ENCODE measurements at regions not wholly inside any gene's neighbourhood (a gene's known extent, or its start where the extent isn't known, plus 50 kb on each side); places are given as distances from the start of the nearest gene placed in this dataset.
"Not testable (repeated sequence)": the region's sequence is repeated elsewhere in the genome, so short reads cannot be mapped to it uniquely, and the experiment has no call there.

DNA sequence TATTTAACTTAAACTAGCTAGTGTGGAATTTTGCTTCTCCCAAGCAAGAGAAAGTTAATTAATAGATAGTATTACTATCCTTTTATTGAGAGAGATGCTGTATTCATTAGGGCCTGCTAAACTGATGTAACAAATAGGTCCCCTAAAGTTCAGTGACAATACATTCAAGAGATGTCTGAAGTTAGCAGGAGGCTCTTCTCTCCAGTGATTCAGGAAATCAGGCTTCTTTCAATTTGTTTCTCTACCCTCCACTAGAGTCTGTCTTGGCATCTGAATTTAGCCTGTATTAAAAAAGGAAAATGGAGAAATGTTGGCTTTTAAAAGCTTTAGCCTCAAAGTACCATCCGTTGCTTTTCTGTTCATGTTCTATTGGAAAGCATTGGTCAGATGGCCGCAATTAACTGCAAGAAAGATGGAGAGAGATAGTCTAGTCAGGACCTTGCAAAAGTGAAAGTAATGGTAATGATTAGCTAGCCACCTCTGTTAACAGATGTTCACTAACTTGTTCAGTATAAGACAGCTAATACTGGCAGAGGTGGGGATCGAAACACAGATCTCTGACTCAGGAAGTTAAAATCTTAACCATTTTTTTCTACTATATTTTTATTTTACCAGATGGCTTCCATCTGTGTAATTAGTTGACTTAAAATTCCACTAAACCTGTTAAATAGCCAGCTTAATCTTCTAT is 786.8 kb downstream of the TMTC2 start:
- DNase-seq (ENCODE audit: low read depth in 2 of 2) = no peak

DNA sequence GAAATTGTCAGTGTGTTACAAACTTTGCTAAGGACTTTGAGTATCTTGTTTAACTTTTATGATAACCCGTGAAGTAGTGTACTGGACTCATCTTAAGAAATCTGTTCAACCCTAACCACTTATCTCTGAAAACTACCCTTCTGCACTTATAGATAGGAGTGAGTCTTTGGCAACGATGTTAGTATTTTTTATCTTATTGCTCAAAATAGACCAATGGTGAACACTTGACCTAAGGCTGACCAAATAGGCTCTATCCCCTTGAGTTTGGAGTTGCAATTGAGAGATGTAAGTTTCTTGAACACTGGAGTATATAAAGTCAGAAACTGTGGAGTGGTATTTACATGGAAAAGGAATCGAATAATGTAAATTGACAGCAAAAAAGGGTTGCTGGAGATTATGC is 786.1 kb downstream of the TMTC2 start:
- no peak for DNase-seq (ENCODE audit: low read depth in 2 of 2)

DNA sequence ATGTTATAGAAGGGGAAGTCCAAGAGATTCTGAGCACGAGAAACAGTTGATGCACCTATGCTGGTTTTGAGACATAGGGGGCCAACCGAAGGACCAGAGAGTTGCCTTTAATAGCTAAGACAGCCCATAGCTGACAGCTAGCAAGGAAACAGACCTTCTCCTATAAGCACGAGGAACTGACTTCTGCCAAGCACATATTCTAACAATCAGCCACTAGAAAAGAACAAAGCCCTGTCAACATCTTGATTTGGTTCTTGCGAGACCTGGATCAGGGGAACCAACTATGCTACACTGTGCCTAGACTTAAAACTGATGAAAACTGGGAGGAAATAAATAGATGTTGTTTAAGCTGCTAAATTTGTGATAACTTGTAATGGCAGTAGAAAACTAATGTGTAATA is 785.6 kb downstream of the TMTC2 start:
- DNase-seq (ENCODE audit: low read depth in 2 of 2) = no peak

DNA sequence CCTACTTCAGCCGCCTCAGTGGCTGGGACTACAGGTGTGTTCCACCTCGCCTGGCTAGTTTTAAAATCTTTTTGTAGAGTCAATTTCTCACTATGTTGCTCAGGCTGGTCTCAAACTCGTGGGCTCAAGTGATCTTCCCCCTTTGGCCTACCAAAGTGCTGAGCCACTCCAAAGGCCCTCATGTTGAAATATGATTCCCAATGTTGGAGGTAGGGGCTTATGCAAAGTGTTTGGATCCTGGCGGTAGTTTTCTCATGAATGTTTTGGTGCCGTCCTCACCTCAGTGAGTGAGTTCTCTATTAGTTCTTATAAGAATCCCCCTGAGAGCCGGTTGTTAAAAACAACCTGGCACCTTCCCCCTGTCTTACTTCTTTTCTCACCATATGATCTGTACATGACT is 784.6 kb downstream of the TMTC2 start:
- DNase-seq (ENCODE audit: low read depth in 2 of 2) = no peak

DNA sequence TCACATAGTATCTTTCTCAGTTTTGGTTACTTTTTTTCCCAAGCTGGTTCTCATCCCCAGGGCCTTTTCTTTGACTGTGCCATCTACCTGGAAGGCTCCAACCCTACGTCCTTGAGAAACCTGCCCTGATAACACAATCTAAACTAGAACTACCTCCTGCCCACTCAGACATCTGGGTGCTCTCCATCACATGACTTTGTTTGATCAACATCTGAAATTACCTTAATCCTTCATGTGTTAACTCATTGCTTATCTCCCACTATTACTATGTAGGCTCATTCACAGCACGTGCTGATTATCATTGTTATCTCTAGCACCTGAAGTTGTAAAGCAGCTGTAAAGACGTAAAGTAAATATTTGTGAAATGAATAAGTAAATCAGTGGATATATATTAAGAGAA is 784.0 kb downstream of the TMTC2 start:
- DNase-seq (ENCODE audit: low read depth in 2 of 2) = no peak

DNA sequence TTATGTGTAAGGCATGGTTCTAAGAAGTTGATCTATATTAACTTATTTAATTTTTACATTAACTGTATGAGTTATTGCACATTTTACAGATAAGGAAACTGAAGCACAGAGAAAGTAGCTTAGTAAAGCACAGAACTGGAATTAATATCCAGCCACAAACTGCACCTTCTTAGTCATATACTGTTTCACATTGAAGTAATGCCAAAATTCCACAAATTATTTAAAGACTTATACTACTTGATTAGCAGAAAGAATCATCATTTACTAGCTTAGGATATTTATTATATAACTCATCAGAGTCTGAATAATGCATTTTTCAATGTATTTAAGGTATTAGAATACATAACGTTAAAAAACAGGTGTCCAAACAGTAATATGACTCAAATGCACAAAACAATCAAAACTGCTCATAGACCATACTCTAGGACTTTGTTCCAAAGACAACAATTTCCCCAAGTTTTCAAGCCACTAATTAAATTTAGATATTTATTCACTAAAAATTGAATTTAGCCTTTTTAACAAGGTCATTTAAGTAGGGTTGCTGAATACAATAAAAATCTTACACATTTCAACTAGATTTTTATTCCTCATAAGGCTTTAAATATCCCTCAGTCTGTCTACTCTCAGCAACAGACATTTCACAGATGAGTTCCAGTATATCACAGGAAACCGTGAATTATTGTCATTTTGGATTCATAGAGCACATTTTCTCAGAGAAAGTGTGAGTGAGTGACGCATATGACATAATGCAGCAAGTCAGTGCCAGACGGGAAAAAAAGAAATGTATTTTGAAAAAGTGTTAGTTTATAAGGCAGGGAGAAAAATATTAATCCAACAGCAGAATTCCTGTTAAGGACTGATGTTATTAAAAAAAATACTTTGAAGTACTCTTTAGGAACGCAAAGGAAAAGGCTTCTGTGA is 782.5 kb downstream of the TMTC2 start:
- no peak for DNase-seq (ENCODE audit: low read depth in 2 of 2)

DNA sequence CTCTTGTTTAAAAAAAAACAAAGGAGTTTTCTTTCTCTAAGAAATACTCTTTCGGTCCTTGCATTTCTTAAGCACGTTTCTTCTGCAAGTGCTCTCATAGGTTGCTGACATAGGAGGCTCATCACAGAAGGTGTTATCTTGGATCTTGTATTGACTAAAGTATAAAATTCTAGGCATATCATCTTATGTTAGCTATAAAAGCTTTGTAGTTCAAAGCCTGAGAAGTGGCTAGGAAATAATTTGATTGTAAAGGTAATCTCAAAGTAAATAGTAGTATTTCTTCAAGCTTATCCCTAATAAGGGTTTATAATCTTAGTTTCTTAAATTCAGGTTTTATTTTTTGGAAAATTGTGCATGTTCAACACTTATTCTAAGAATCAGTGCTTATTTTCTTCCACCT is 778.9 kb downstream of the TMTC2 start:
- DNase-seq (ENCODE audit: low read depth in 2 of 2) = no peak

DNA sequence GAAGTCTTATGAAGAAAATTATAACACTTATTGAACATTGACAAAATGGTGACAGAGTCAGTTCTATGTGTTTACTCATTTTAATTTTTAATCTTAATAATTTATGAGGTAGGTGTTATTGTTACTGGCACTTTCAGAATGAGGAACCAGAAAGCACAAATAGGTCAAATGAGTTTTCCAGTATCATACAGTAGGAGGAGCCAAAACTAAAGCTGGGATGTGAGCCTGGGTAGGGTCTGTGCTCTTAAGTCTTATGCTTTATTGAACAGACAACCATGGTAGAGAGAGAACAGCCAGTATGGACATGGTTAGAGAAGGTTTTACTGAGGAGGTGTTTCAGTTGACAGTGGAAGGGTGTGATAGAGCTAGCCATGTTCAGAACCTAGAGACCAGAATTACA is 775.7 kb downstream of the TMTC2 start:
- no peak for DNase-seq (ENCODE audit: low read depth in 2 of 2)

DNA sequence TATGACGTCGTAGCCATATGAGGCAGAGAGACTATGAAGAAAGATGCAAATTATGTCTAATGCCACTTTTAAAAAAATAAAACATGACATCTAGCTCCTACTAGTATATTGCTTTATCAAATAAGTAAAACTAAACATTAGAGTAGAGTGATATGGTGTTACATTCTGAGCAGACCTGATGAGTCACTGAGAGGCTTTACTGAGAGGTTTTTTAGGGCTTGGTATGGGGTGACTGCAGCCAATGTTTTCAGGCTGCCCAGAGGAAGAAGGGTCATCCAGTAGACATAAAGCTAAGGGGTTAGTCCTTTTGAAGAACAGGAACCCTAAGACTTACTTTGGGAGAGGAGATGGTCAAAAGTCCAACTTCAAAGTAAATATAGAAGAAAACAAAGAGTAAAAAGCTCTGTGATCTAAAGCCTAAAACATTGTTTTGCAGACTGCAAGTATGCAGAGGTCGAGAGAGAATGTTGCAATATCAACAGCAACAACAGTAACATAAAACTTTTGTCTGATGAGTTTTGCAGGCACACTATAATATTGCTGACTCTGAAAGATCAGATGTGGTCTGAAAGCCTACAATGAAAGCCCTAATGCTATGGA is 774.7 kb downstream of the TMTC2 start:
- no peak for DNase-seq (ENCODE audit: low read depth in 2 of 2)

DNA sequence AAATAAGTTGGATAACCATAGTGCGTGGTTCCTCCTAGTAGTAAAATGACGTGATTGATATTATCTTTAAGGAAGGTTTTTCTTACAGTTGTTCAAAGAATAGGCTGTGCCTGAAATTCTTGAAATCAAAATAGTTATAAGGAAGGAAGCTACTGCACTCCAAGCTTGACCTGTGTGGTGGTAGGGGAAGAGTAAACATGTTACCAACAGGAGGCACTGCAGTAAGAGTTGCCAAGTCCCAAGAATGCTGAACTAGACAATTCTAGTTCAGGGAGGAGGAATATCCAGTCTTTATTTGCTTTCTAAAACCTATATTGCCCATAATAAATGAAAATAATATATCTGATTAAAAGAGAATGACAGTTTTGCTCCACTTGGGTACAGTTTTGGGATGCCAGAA is 764.5 kb downstream of the TMTC2 start:
- DNase-seq (ENCODE audit: low read depth in 2 of 2) = no peak

DNA sequence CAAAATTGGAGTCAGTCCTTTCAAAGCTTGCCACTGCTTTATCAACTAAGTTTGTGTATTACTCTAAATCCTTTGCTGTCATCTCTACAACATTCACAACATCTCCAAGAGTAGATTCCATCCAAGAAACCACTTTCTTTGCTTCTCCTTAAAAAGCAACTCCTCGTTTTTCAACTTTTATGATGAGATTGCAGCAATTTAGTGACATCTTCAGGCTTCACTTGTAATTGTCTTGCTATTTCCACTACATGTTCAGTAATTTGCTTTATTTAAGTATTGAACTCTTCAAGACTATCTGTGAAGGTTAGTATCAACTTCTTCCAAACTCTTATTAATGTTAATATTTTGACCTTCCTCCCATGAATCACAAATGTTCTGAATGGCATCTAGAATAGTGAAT is 747.9 kb downstream of the TMTC2 start:
- no peak for DNase-seq (ENCODE audit: low read depth in 2 of 2)

DNA sequence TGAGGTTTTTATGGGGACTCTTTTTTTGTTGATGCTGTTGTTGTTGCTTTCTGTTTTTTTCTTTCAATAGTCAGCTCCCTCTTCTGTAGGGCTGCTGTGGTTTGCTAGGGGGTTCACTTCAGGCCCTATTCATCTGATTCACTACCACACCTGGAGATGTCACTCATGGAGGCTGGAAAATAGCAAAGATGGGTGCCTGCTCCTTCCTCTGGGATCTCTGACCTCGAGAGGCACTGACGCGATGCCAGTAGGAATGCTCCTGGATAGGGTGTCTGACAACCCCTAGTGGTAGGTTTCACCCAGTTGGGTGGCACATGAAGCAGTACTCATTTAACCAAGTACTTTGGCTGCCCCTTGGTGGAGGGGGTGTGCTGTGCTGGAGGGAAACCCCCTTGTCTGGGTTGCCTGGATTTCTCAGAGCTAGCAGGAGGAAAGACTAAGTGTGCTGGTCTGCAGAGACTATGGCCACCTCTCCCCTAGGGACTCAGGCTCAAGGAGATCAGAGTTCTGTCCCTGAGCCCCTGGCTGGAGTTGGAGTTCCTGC is 745.5 kb downstream of the TMTC2 start:
- no peak for DNase-seq (ENCODE audit: low read depth in 2 of 2)

DNA sequence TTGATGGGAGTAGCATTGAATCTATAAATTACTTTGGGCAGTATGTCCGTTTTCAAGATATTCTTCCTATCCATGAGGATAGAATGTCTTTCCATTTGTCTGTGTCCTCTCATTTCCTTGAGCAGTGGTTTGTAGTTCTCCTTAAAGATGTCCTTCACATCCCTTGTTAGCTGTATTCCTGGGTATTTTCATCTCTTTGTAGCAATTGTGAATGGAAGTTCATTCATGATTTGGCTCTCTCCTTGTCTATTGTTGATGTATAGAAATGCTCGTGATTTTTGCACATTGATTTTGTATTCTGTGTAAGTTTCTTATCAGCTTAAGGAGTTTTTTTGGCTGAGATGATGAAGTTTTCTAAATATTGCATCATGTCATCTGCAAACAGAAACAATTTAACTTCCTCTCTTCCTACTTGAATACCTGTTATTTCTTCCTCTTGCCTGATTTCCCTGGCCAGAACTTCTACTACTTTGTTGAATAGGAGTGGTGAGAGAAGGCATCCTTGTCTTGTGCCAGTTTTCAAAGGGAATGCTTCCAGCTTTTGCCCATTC is 741.0 kb downstream of the TMTC2 start:
- DNase-seq (ENCODE audit: low read depth in 2 of 2) = not testable (repeated sequence)

DNA sequence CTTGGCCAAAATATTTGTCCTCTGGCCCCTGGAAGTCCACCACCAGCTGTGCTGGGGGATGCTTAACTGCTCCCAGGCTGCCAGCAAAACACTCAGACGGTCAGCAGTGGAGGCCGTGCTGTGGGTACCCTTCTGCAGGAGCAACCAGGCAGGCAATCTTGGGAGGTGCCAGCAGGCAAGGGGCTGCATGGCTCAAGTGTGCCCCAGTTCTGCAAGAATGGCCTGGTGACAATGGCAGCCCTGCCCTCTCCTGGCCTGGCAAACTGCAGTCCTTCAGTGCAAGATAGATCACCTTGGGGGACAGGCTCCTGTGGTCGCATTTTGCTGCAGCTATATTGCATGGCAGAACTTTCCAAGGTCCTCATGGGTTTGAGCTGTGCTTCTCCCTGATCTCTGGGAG is 728.3 kb downstream of the TMTC2 start:
- no peak for DNase-seq (ENCODE audit: low read depth in 2 of 2)

DNA sequence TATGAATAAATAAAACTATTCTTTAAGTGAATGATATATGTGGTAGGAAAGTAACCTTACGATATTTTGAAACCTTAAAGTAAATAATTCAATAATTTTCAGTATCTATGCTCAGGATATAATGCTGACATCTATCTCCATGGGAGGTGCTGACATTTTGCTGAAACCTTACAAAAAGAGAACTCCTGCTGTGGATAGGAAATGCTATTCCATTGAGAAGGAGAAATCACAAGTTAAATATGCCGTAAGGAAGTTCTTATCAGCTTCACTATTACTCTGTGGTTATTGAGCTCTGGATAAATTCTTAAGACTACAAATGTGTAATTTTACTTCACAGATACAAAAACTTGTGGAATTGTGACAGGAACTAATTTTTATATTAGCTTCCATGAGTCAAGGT is 722.1 kb downstream of the TMTC2 start:
- DNase-seq (ENCODE audit: low read depth in 2 of 2) = no peak

DNA sequence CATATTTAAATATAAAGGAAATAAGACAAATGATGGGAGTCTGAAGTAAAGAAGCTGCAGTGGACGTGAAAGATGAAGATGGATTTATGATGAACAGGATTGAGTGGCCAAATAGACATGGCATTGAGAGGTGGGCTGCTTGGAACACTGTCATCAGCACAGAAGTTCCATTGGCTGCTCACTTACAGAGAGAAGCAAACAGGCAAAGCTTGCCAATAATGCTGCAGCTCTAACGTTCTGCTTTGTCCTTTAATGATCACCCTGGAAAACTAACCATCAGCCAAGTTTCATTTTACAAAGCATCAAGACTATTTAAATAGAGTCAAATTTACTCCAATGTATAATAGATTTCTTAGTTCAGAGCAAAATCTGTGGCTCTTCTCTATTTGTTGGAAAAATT is 721.4 kb downstream of the TMTC2 start:
- no peak for DNase-seq (ENCODE audit: low read depth in 2 of 2)

DNA sequence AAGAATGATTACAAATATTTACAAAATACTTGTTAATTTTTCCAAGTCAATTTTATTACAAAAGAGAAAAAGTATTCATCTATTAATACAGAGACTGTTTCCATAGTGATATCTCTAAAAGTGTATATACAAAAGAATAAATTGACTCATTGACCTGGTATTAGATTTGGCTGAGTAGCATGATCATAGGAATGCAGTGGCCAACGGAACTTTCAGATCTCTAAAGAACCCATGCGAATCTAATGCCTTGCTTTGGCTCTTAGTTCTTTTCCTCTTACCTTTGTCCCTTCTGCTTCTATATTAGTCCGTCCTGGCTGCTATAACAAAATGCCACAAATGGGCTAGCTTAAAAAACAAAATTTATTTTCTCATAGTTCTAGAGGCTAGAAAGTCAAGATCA is 717.8 kb downstream of the TMTC2 start:
- DNase-seq (ENCODE audit: low read depth in 2 of 2) = no peak

DNA sequence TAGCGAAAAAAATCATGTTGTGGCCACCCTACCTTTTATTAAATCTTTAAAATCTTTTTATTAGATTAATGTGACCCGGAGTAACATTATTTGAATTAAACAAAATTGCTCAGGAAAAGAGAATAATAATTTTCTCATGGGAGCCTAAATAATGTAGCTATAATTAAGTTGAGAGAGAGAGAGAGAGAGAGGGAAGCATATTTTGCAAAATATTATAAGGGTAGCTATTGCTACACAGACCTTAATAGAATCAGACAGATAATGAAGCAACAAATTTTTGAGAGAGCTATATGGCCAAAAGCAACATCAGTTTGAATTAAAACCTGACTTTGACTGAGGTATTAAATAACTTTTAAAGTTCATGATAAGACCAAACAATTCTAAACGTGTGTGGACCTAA is 703.5 kb downstream of the TMTC2 start:
- no peak for DNase-seq (ENCODE audit: low read depth in 2 of 2)

DNA sequence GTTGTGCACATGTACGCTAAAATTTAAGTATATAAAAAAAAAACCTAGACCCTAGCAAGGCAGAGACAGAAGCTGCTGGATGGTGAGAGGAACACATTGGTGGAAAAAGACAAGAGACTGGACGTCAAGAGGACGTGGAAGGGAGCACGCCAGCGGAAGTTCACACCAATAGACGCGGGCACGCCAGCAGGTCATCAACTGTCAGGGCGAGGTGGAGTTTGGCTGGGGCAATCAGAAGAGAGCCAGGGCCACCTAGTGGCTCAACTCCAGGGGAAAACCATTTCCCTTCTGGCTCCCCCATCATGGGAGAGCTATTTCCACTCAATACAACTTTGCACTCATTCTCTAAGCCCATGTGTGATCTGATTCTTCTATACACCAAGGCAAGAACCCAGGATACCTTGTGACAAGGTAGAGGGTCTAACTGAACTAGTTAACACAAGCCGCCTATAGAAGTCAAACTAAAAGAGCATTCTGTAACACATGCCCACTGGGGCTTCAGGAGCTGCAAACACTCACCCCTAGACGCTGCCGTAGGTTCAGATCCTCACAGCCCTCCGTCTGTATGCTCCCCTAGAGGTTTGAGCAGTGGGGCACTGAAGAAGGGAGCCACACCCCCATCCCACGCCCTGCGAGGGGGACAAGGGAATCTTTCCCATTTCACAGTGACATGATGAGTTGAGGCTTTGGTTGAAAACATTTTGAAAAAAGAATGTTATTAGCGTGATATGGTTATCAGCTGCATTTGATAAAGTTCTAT is 702.7 kb downstream of the TMTC2 start:
- DNase-seq (ENCODE audit: low read depth in 2 of 2) = no peak

DNA sequence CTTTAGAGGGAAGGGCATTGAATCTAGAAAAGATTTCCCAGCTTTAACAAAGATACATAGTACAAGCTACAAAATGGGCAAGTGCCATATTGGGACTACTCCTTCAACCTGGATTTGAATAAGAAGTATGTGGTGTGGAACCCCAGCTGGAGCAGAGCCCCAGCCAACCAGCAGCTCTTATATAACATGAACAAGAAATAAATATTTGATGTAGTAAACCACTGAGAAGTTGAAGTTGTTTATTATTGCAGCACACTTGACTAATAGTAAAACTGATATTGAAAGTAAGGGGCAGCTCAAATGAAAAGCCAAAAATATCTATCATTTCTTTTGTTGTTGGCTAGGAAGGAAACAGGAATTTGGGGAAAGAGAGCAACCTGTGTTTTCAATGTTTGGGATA is 701.8 kb downstream of the TMTC2 start:
- no peak for DNase-seq (ENCODE audit: low read depth in 2 of 2)

DNA sequence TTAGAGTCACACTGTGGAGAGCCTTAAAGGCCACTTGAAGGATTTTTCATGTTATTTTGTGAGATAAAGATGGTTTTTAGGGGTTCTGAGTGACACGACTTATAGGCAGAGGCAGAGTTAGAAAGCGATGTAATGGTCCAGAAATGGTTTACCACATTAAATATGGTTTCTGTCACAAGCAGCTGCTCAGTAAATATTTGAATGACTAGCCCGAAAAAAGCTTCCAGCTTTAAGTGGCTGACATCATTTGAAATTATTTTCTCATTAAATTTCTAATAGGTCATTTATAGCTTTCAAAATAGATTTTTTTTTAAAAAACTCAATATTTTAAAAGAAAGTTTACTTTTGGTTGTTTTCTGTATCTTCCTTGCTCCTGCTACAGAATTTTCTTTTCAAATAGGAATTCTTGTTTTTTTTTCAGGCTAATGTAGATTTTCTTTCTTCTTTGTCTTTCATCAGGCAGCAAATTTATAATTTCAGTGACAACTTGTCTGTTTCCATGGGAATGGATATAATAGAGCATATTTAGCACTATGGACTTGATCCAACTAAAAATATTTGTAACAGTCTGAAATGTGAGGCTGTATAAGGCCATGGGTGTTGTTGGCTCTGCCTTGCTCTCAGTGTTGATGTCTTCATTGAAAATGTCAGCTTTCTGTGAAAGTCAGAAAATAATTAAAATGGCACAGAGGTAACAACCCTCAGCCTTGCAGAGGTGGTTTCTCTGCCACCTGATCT is 700.0 kb downstream of the TMTC2 start:
- no peak for DNase-seq (ENCODE audit: low read depth in 2 of 2)
